A549 (cell line): ENCODE measurements at regions not wholly inside any gene's neighbourhood (a gene's known extent, or its start where the extent isn't known, plus 50 kb on each side); places are given as distances from the start of the nearest gene placed in this dataset.
A peak's percentile ranks its signal among the peaks of the same experiment; 100 is the strongest.

Experiments used
- ATAC-seq, 2 experiments: fragments of 200-7000 bp in 1 of 2; fragments of >200 bp in 1 of 2; cut with Nextera tagmentation in 1 of 2; cut with Tn5 transposase in 1 of 2; 3 replicates each; pipeline versions ENCODE4 v1.8.0 to v1.9.1; 2018 to 2020; ENCODE audit warnings: mild to moderate bottlenecking in 1 of 2, moderate library complexity in 1 of 2
- CTCF ChIA-PET: fragments of 300-600 bp; sonication (Branson Sonifier 250); formaldehyde crosslinking; extraction: SDS; loops from one replicate; lab custom pipeline; 2021; ENCODE audit warnings: antibody characterized with exemption, inconsistent platforms; lab: Yijun Ruan, JAX
- POLR2A ChIA-PET: fragments of 350-600 bp; formaldehyde crosslinking; extraction: SDS; loops from one replicate; lab custom pipeline; 2021; ENCODE audit warnings: antibody characterized with exemption, inconsistent platforms; lab: Yijun Ruan, JAX
- DNase-seq, 2 experiments: peaks; one replicate each; pipeline versions ENCODE4 v3.0.0 to v3.0.0-alpha.2; 2011 to 2016; ENCODE audit warnings: low read depth in 1 of 2, low spot score in 1 of 2
- FAIRE-seq: peaks from 2 replicates; lab custom pipeline; 2011; peaks lifted over from hg19 to GRCh38; lab: Jason Lieb, UNC
- H3K27ac ChIP-seq, 2 experiments: fragments of >200 bp; sonication (Bioruptor Twin); formaldehyde crosslinking; 3 replicates each; pipeline ENCODE4 v1.5.1; 2016 to 2017
- H3K4me1 ChIP-seq: fragments of >200 bp; sonication (Bioruptor Twin); formaldehyde crosslinking; 3 replicates; pipeline ENCODE4 v1.6.1; 2016
- H3K4me2 ChIP-seq: fragments of >200 bp; sonication (Bioruptor Twin); formaldehyde crosslinking; 3 replicates; pipeline ENCODE4 v1.6.1; 2016
- H3K4me3 ChIP-seq: fragments of >200 bp; sonication (Bioruptor Twin); formaldehyde crosslinking; 3 replicates; pipeline ENCODE4 v1.5.1; 2016
- H3K9me3 ChIP-seq: fragments of >200 bp; sonication (Bioruptor Twin); formaldehyde crosslinking; 3 replicates; pipeline ENCODE4 v1.6.1; 2016
- CHD4 ChIP-seq: fragments of 200-600 bp; sonication (generic); IDR thresholded peaks from 2 replicates; pipeline ENCODE4 v1.6.1; 2016; ENCODE audit warnings: antibody characterized with exemption, mild to moderate bottlenecking, borderline replicate concordance
- CTCF ChIP-seq: fragments of >200 bp; sonication (Bioruptor Twin); formaldehyde crosslinking; IDR thresholded peaks from 3 replicates; pipeline ENCODE4 v1.5.1; 2016
- EHMT2 ChIP-seq: fragments of 200-600 bp; sonication (generic); IDR thresholded peaks from 2 replicates; pipeline ENCODE4 v1.6.1; 2016; ENCODE audit warnings: antibody characterized with exemption, low read depth, mild to moderate bottlenecking, moderate library complexity
- ELK1 ChIP-seq: fragments of 150-350 bp; IDR thresholded peaks from 2 replicates; pipeline ENCODE4 v1.6.1; 2014; ENCODE audit warnings: low read depth, mild to moderate bottlenecking, low read length
- EP300 ChIP-seq, 2 experiments: fragments of >200 bp; sonication (Bioruptor Twin); formaldehyde crosslinking; IDR thresholded peaks; 2 replicates in 1 of 2; 3 replicates in 1 of 2; pipeline ENCODE4 v1.6.1; 2016 to 2017
- ESRRA ChIP-seq: fragments of 150-350 bp; IDR thresholded peaks from 2 replicates; pipeline ENCODE4 v1.6.1; 2014; ENCODE audit warnings: mild to moderate bottlenecking, low read length, borderline replicate concordance
- GATA3 ChIP-seq: IDR thresholded peaks from 2 replicates; pipeline ENCODE4 v1.6.1; 2012; ENCODE audit warnings: borderline replicate concordance
- HEYL ChIP-seq: fragments of 250-450 bp; sonication (Bioruptor Pico); IDR thresholded peaks from 2 replicates; pipeline ENCODE4 v1.8.0; 2021; ENCODE audit warnings: mild to moderate bottlenecking, moderate library complexity
- HMGXB4 ChIP-seq: fragments of 250-450 bp; sonication (Bioruptor Pico); IDR thresholded peaks from 2 replicates; pipeline ENCODE4 v1.5.0; 2021; ENCODE audit warnings: mild to moderate bottlenecking, moderate library complexity, borderline replicate concordance
- HOXB13 ChIP-seq: fragments of 250-450 bp; sonication (Bioruptor Pico); IDR thresholded peaks from 2 replicates; pipeline ENCODE4 v1.5.0; 2020; ENCODE audit warnings: low read depth, mild to moderate bottlenecking, moderate library complexity
- KDM1A ChIP-seq: fragments of 200-600 bp; sonication (generic); IDR thresholded peaks from 2 replicates; pipeline ENCODE4 v1.6.1; 2016; ENCODE audit warnings: low read depth, mild to moderate bottlenecking
- KDM5A ChIP-seq: fragments of 200-600 bp; sonication (generic); IDR thresholded peaks from 2 replicates; pipeline ENCODE4 v1.6.1; 2016; ENCODE audit warnings: antibody characterized with exemption, mild to moderate bottlenecking
- MAFK ChIP-seq: fragments of 450-650 bp; IDR thresholded peaks from 2 replicates; pipeline ENCODE4 v1.6.1; 2014; ENCODE audit not compliant: partially characterized antibody
- MAX ChIP-seq: IDR thresholded peaks from 2 replicates; pipeline ENCODE4 v1.6.1; 2012
- MAZ ChIP-seq: fragments of 150-350 bp; IDR thresholded peaks from 2 replicates; pipeline ENCODE4 v1.6.1; 2014; ENCODE audit warnings: antibody characterized with exemption, low read depth, low read length, borderline replicate concordance
- MYC ChIP-seq: IDR thresholded peaks from 2 replicates; pipeline ENCODE4 v1.6.1; 2012; ENCODE audit warnings: mild to moderate bottlenecking, inconsistent platforms, low read length, improper control_type of control experiment, borderline replicate concordance
- NFE2L2 ChIP-seq: fragments of 150-350 bp; conservative IDR thresholded peaks from 2 replicates; pipeline ENCODE4 v1.6.1; 2014; ENCODE audit warnings: low read length
- NPAS2 ChIP-seq: fragments of 250-450 bp; sonication (Bioruptor Pico); IDR thresholded peaks from 2 replicates; pipeline ENCODE4 v1.8.0; 2022; ENCODE audit warnings: mild to moderate bottlenecking, moderate library complexity, borderline replicate concordance
- POLR2AphosphoS2 ChIP-seq: conservative IDR thresholded peaks from 2 replicates; pipeline ENCODE4 v1.6.1; 2012; ENCODE audit warnings: low read length, improper control_type of control experiment, inconsistent platforms
- RNF2 ChIP-seq: fragments of 200-600 bp; sonication (generic); IDR thresholded peaks from 2 replicates; pipeline ENCODE4 v1.6.1; 2016; ENCODE audit warnings: low read depth, mild to moderate bottlenecking, antibody characterized with exemption, moderate library complexity, borderline replicate concordance
- SREBF2 ChIP-seq: fragments of 450-650 bp; IDR thresholded peaks from 2 replicates; pipeline ENCODE4 v1.6.1; 2014; ENCODE audit warnings: mild to moderate bottlenecking, moderate library complexity
- TFCP2L1 ChIP-seq: fragments of 250-450 bp; sonication (Bioruptor Pico); IDR thresholded peaks from 2 replicates; pipeline ENCODE4 v1.5.0; 2021; ENCODE audit warnings: mild to moderate bottlenecking
- ZSCAN20 ChIP-seq: fragments of 250-450 bp; sonication (Bioruptor Pico); IDR thresholded peaks from 2 replicates; pipeline ENCODE4 v1.8.0; 2022; ENCODE audit warnings: mild to moderate bottlenecking, moderate library complexity
- WGBS: methylation state at CpG from one replicate; pipeline ENCODE4 v1.1.6; 2017; ENCODE audit errors: missing lambda C conversion rate; 5-methylcytosine and 5-hydroxymethylcytosine counted together

GRCh38 chr18:39460136-39460535 is 1894.5 kb upstream of the CELF4 start:
- Histone ChIP-seq H3K9me3 (no peaks in the 10 kb centered on the region), H3K4me1 (no peaks in the 10 kb centered on the region), H3K4me3 (no peak overlapping the region), H3K4me2 (no peak overlapping the region), H3K27ac (no peak overlapping the region)
- ChIA-PET POLR2A (no interaction called here), CTCF (no interaction called here)
- ATAC-seq: no peak
- no peak for DNase-seq
- FAIRE-seq: no peak
- TF ChIP-seq MAFK (no peak), ELK1 (no peak), SREBF2 (no peak), ESRRA (no peak), GATA3 (no peak), NFE2L2 (no peak)

- H3K4me1 ChIP-seq: no peaks in the 10 kb centered on the region
- H3K9me3 ChIP-seq: no peaks in the 10 kb centered on the region
- H3K27ac ChIP-seq: no peak overlapping the region
- CTCF ChIA-PET: no interaction called here
- TF ChIP-seq KDM5A (no peak), TFCP2L1 (CRISPR knock-in tag) (no peak), NPAS2 (CRISPR knock-in tag) (no peak), ZSCAN20 (CRISPR knock-in tag) (no peak), EHMT2 (no peak)
- TF ChIP-seq, all 56 proteins: peak for 0
- no peak overlapping the region for H3K4me2 ChIP-seq
- ATAC-seq (peak in 1 of 2 experiments; percentile 56; a peak in 2 of 6 replicates), DNase-seq (peak in 1 of 2 experiments; percentile 6), FAIRE-seq (no peak)
- POLR2A ChIA-PET: no interaction called here
- no peak overlapping the region for H3K4me3 ChIP-seq
These were observed 1889.7 kb upstream of the CELF4 start for GRCh38 chr18:39455285-39455684.

- no peak overlapping the region for H3K4me2 ChIP-seq
- no peak for FAIRE-seq
- CTCF ChIA-PET: no interaction called here
- no peak overlapping the region for H3K4me3 ChIP-seq
- H3K9me3 ChIP-seq: no peaks in the 10 kb centered on the region
- no peaks in the 10 kb centered on the region for H3K4me1 ChIP-seq
- DNase-seq: no peak
- POLR2A ChIA-PET: no interaction called here
- 90% methylated on average over 1 of the region's 1 CpG for WGBS
- H3K27ac ChIP-seq: no peak overlapping the region
- no peak for ATAC-seq
- TF ChIP-seq POLR2AphosphoS2: no peak
- no peak for TF ChIP-seq ESRRA
- no peak for TF ChIP-seq CHD4
- no peak for TF ChIP-seq RNF2
- no peak for TF ChIP-seq MAZ
- no peak for TF ChIP-seq MYC
- TF ChIP-seq CTCF: no peak
- TF ChIP-seq NPAS2 (CRISPR knock-in tag): no peak
- no peak for TF ChIP-seq ELK1
- no peak for TF ChIP-seq EP300 (IDR thresholded peaks at IDR 0.05)
- TF ChIP-seq HOXB13: no peak
- no peak for TF ChIP-seq KDM1A
- no peak for TF ChIP-seq HEYL (CRISPR knock-in tag)
- no peak for TF ChIP-seq HMGXB4 (CRISPR knock-in tag)
- no peak for TF ChIP-seq MAX
- TF ChIP-seq, all 56 proteins: peak for 0
These were observed 1889.3 kb upstream of the CELF4 start for GRCh38 chr18:39454866-39455265.
